Neural progenitor cell (in vitro differentiated cells): ENCODE measurements at regions not wholly inside any gene's neighbourhood (a gene's known extent, or its start where the extent isn't known, plus 50 kb on each side); places are given as distances from the start of the nearest gene placed in this dataset.

Experiments used
- DNase-seq: peaks from one replicate; pipeline ENCODE4 v3.0.0-alpha.2; 2016; ENCODE audit warnings: low spot score
- H2AFZ ChIP-seq: fragments of 200-600 bp; sonication (generic); replicated peaks from 2 replicates; pipeline ENCODE4 v1.6.1; 2016; ENCODE audit warnings: antibody characterized with exemption
- H3F3A ChIP-seq: fragments of 200-600 bp; sonication (generic); 2 replicates; pipeline ENCODE4 v1.6.1; 2016; ENCODE audit warnings: antibody characterized with exemption, low read depth
- H3K27ac ChIP-seq: fragments of 200-600 bp; sonication (generic); 2 replicates; pipeline ENCODE4 v1.5.1; 2016; ENCODE audit warnings: mild to moderate bottlenecking
- H3K27me3 ChIP-seq: fragments of 200-600 bp; sonication (generic); 2 replicates; pipeline ENCODE4 v1.6.1; 2016; ENCODE audit warnings: mild to moderate bottlenecking, moderate library complexity
- H3K36me3 ChIP-seq: fragments of 200-600 bp; sonication (generic); 2 replicates; pipeline ENCODE4 v1.5.1; 2016
- H3K4me1 ChIP-seq: fragments of 200-600 bp; sonication (generic); 2 replicates; pipeline ENCODE4 v1.6.1; 2016; ENCODE audit warnings: mixed run types
- H3K4me2 ChIP-seq: fragments of 200-600 bp; sonication (generic); 2 replicates; pipeline ENCODE4 v1.6.1; 2016
- H3K4me3 ChIP-seq: fragments of 200-600 bp; sonication (generic); 2 replicates; pipeline ENCODE4 v1.5.1; 2016
- H3K79me2 ChIP-seq: fragments of 200-600 bp; sonication (generic); 2 replicates; pipeline ENCODE4 v1.6.1; 2016; ENCODE audit warnings: low read depth
- H3K9ac ChIP-seq: fragments of 200-600 bp; sonication (generic); 2 replicates; pipeline ENCODE4 v1.6.1; 2016
- H3K9me3 ChIP-seq: fragments of 200-600 bp; sonication (generic); 2 replicates; pipeline ENCODE4 v1.5.1; 2016; ENCODE audit warnings: low read depth
- H4K20me1 ChIP-seq: fragments of 200-600 bp; sonication (generic); 2 replicates; pipeline ENCODE4 v1.6.1; 2016; ENCODE audit warnings: low read depth
- H3K27ac Mint-ChIP-seq: 3 replicates; pipeline ENCODE4 v1.8.0; 2021; ENCODE audit warnings: mixed read lengths
- H3K27me3 Mint-ChIP-seq: 2 replicates; pipeline ENCODE4 v1.8.0; 2022; ENCODE audit warnings: low read depth, mild to moderate bottlenecking, inconsistent platforms, moderate library complexity, mixed read lengths; ENCODE audit not compliant: insufficient read depth
- H3K36me3 Mint-ChIP-seq: 3 replicates; pipeline ENCODE4 v1.8.0; 2021; ENCODE audit warnings: mixed read lengths
- H3K4me1 Mint-ChIP-seq: 3 replicates; pipeline ENCODE4 v1.8.0; 2021; ENCODE audit warnings: mixed read lengths
- H3K4me3 Mint-ChIP-seq: 3 replicates; pipeline ENCODE4 v1.8.0; 2021; ENCODE audit warnings: mild to moderate bottlenecking, moderate library complexity, mixed read lengths
- H3K9me3 Mint-ChIP-seq: 3 replicates; pipeline ENCODE4 v1.8.0; 2020; ENCODE audit warnings: mixed read lengths
- CTCF ChIP-seq: fragments of 200-600 bp; sonication (generic); IDR thresholded peaks from 2 replicates; pipeline ENCODE4 v1.5.1; 2017; ENCODE audit warnings: antibody characterized with exemption, mild to moderate bottlenecking
- EZH2 ChIP-seq: fragments of 200-600 bp; sonication (generic); IDR thresholded peaks from 2 replicates; pipeline ENCODE4 v1.6.1; 2017; ENCODE audit warnings: antibody characterized with exemption, mild to moderate bottlenecking, moderate library complexity
- EZH2phosphoT487 ChIP-seq: fragments of 200-600 bp; sonication (generic); IDR thresholded peaks from 2 replicates; pipeline ENCODE4 v1.6.1; 2017; ENCODE audit warnings: antibody characterized with exemption

GRCh38 chr4:181821039-181822004 is 421.9 kb upstream of the TENM3 start:
- no peaks in the 10 kb centered on the region for H3K79me2 ChIP-seq
- H3K27ac ChIP-seq, result peak overlapping the region; percentile 14
- peaks cover 37% of the 10 kb centered on the region for H3K4me1 ChIP-seq
- no peak overlapping the region for H3K9ac ChIP-seq
- H3K36me3 Mint-ChIP-seq, result peaks cover 4% of the 10 kb centered on the region
- peaks cover 3% of the 10 kb centered on the region for H3F3A ChIP-seq
- H3K27ac Mint-ChIP-seq, result peak overlapping the region; percentile 89
- H3K27me3 Mint-ChIP-seq, result peaks cover 3% of the 10 kb centered on the region
- no peak overlapping the region for H3K4me3 ChIP-seq
- H2AFZ ChIP-seq, result peak overlapping the region; percentile 69
- no peaks in the 10 kb centered on the region for H3K36me3 ChIP-seq
- H3K9me3 Mint-ChIP-seq, result peaks cover 4% of the 10 kb centered on the region
- peaks cover 38% of the 10 kb centered on the region for H3K4me1 Mint-ChIP-seq
- no peak overlapping the region for H3K4me3 Mint-ChIP-seq
- H3K4me2 ChIP-seq, result peak overlapping the region; percentile 20
- H4K20me1 ChIP-seq, result no peaks in the 10 kb centered on the region
- no peaks in the 10 kb centered on the region for H3K27me3 ChIP-seq
- H3K9me3 ChIP-seq, result no peaks in the 10 kb centered on the region
- TF ChIP-seq EZH2phosphoT487, result no peak
- TF ChIP-seq EZH2, result no peak
- TF ChIP-seq CTCF, result no peak
- peak; percentile 28 for DNase-seq

- no peak overlapping the region for H3K4me3 Mint-ChIP-seq
- peaks cover 43% of the 10 kb centered on the region for H3K4me1 Mint-ChIP-seq
- peaks cover 3% of the 10 kb centered on the region for H3K27me3 Mint-ChIP-seq
- no peak overlapping the region for H3K4me3 ChIP-seq
- peaks cover 3% of the 10 kb centered on the region for H3F3A ChIP-seq
- H2AFZ ChIP-seq, result no peak overlapping the region
- H3K9ac ChIP-seq, result no peak overlapping the region
- no peaks in the 10 kb centered on the region for H3K36me3 ChIP-seq
- no peak for TF ChIP-seq CTCF
- TF ChIP-seq EZH2phosphoT487, result no peak
- no peak for TF ChIP-seq EZH2
- H3K9me3 Mint-ChIP-seq, result peaks cover 4% of the 10 kb centered on the region
- peak overlapping the region; percentile 89 for H3K27ac Mint-ChIP-seq
- DNase-seq, result no peak
- no peaks in the 10 kb centered on the region for H4K20me1 ChIP-seq
- H3K9me3 ChIP-seq, result no peaks in the 10 kb centered on the region
- no peaks in the 10 kb centered on the region for H3K27me3 ChIP-seq
- H3K4me2 ChIP-seq, result peak overlapping the region; percentile 20
- H3K36me3 Mint-ChIP-seq, result peaks cover 4% of the 10 kb centered on the region
- H3K4me1 ChIP-seq, result peaks cover 37% of the 10 kb centered on the region
- H3K27ac ChIP-seq, result no peak overlapping the region
- H3K79me2 ChIP-seq, result no peaks in the 10 kb centered on the region
These were observed 421.2 kb upstream of the TENM3 start for GRCh38 chr4:181822005-181822375.

- H3K4me2 ChIP-seq, result no peak overlapping the region
- Mint-ChIP-seq H3K9me3 (peaks cover 6% of the 10 kb centered on the region), H3K4me1 (peaks cover 43% of the 10 kb centered on the region), H3K27me3 (peaks cover 5% of the 10 kb centered on the region), H3K4me3 (no peak overlapping the region), H3K27ac (peak overlapping the region; percentile 22), H3K36me3 (peaks cover 4% of the 10 kb centered on the region)
- no peak overlapping the region for H2AFZ ChIP-seq
- no peak overlapping the region for H3K9ac ChIP-seq
- no peaks in the 10 kb centered on the region for H3K36me3 ChIP-seq
- no peak overlapping the region for H3K4me3 ChIP-seq
- H4K20me1 ChIP-seq, result no peaks in the 10 kb centered on the region
- no peaks in the 10 kb centered on the region for H3K79me2 ChIP-seq
- TF ChIP-seq EZH2phosphoT487 (no peak), CTCF (no peak)
- no peaks in the 10 kb centered on the region for H3K9me3 ChIP-seq
- no peaks in the 10 kb centered on the region for H3K27me3 ChIP-seq
- H3F3A ChIP-seq, result peaks cover 3% of the 10 kb centered on the region
- peaks cover 37% of the 10 kb centered on the region for H3K4me1 ChIP-seq
- no peak overlapping the region for H3K27ac ChIP-seq
- no peak for DNase-seq
These were observed 420.0 kb upstream of the TENM3 start for GRCh38 chr4:181823183-181823582.
